GM23338 (cell line): ENCODE measurements at regions not wholly inside any gene's neighbourhood (a gene's known extent, or its start where the extent isn't known, plus 50 kb on each side); places are given as distances from the start of the nearest gene placed in this dataset.

ENCODE experiments used
- EZH2 ChIP-seq: fragments of 200-600 bp; sonication (generic); IDR thresholded peaks from one replicate; pipeline ENCODE4 v1.8.0; 2017; ENCODE audit warnings: antibody characterized with exemption, mild to moderate bottlenecking, low read depth; ENCODE audit not compliant: unreplicated experiment
- EZH2phosphoT487 ChIP-seq: fragments of 200-600 bp; sonication (generic); IDR thresholded peaks from one replicate; pipeline ENCODE4 v1.8.1; 2018; ENCODE audit warnings: antibody characterized with exemption; ENCODE audit not compliant: unreplicated experiment
- POLR2AphosphoS5 ChIP-seq: IDR thresholded peaks from 2 replicates; pipeline ENCODE4 v1.6.1; 2016; ENCODE audit warnings: antibody characterized with exemption, low read depth
- ZNF114 ChIP-seq: fragments of 250-450 bp; sonication (Bioruptor Pico); IDR thresholded peaks from 2 replicates; pipeline ENCODE4 v1.5.0; 2020; ENCODE audit warnings: mild to moderate bottlenecking, moderate library complexity
- ZNF331 ChIP-seq: fragments of 250-450 bp; sonication (Bioruptor Pico); IDR thresholded peaks from 2 replicates; pipeline ENCODE4 v1.5.0; 2020; ENCODE audit warnings: low read depth, mild to moderate bottlenecking, moderate library complexity
- TF ChIP-seq, protein P1 (sequence below), 2 experiments: fragments of 200-600 bp in 1 of 2; sonication (generic) in 1 of 2; conservative IDR thresholded peaks; 2 replicates each; pipeline versions ENCODE4 v1.5.1 to v1.6.1; 2016 to 2017; ENCODE audit warnings: antibody characterized with exemption in 2 of 2, low read depth in 2 of 2, mild to moderate bottlenecking in 2 of 2, moderate library complexity in 1 of 2
- TF ChIP-seq, protein P2 (sequence below): IDR thresholded peaks from one replicate; pipeline ENCODE4 v1.6.1; 2018; ENCODE audit warnings: antibody characterized with exemption; ENCODE audit not compliant: unreplicated experiment

DNA sequence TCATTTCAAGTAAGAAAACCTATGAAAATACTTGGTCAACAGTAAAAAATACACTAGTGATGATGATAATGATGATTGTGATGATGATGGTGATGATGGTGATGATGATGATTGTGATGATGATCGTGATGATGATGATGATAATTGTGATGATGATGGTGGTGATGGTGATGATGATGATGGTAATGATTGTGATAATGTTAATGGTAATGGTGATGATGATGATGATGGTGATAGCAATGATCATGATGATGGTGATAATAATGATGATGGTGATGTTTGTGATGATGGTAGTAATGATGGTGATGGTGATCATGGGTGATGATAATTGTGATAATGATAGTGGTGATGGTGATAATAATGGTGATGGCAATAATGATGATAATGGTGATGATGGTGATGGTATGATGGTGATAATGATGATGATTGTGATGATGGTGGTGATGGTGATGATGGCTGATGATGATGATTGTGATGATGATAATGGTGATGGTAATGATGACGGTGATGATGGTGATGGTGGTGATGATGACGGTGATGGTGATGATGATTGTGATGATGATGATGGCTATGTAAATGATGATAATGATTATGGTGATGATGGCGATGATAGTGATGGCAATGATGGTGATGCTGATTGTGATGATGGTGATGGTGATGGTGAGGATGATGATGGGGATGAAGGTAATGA, 62.1 kb downstream of the VCX3A start:
- TF ChIP-seq, protein P1, sequence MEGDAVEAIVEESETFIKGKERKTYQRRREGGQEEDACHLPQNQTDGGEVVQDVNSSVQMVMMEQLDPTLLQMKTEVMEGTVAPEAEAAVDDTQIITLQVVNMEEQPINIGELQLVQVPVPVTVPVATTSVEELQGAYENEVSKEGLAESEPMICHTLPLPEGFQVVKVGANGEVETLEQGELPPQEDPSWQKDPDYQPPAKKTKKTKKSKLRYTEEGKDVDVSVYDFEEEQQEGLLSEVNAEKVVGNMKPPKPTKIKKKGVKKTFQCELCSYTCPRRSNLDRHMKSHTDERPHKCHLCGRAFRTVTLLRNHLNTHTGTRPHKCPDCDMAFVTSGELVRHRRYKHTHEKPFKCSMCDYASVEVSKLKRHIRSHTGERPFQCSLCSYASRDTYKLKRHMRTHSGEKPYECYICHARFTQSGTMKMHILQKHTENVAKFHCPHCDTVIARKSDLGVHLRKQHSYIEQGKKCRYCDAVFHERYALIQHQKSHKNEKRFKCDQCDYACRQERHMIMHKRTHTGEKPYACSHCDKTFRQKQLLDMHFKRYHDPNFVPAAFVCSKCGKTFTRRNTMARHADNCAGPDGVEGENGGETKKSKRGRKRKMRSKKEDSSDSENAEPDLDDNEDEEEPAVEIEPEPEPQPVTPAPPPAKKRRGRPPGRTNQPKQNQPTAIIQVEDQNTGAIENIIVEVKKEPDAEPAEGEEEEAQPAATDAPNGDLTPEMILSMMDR (conservative IDR thresholded peaks at IDR 0.05; ENCODE audit: low read depth in 2 of 2) = no peak
- TF ChIP-seq ZNF331 (CRISPR knock-in tag) = no peak
- no peak for TF ChIP-seq POLR2AphosphoS5
- TF ChIP-seq EZH2 = no peak
- TF ChIP-seq, protein P2, sequence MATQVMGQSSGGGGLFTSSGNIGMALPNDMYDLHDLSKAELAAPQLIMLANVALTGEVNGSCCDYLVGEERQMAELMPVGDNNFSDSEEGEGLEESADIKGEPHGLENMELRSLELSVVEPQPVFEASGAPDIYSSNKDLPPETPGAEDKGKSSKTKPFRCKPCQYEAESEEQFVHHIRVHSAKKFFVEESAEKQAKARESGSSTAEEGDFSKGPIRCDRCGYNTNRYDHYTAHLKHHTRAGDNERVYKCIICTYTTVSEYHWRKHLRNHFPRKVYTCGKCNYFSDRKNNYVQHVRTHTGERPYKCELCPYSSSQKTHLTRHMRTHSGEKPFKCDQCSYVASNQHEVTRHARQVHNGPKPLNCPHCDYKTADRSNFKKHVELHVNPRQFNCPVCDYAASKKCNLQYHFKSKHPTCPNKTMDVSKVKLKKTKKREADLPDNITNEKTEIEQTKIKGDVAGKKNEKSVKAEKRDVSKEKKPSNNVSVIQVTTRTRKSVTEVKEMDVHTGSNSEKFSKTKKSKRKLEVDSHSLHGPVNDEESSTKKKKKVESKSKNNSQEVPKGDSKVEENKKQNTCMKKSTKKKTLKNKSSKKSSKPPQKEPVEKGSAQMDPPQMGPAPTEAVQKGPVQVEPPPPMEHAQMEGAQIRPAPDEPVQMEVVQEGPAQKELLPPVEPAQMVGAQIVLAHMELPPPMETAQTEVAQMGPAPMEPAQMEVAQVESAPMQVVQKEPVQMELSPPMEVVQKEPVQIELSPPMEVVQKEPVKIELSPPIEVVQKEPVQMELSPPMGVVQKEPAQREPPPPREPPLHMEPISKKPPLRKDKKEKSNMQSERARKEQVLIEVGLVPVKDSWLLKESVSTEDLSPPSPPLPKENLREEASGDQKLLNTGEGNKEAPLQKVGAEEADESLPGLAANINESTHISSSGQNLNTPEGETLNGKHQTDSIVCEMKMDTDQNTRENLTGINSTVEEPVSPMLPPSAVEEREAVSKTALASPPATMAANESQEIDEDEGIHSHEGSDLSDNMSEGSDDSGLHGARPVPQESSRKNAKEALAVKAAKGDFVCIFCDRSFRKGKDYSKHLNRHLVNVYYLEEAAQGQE = no peak
- no peak for TF ChIP-seq EZH2phosphoT487
- no peak for TF ChIP-seq ZNF114 (CRISPR knock-in tag)
